ENCODE measurements at regions not wholly inside any gene's neighbourhood (a gene's known extent, or its start where the extent isn't known, plus 50 kb on each side); places are given as distances from the start of the nearest gene placed in this dataset.

DNA sequence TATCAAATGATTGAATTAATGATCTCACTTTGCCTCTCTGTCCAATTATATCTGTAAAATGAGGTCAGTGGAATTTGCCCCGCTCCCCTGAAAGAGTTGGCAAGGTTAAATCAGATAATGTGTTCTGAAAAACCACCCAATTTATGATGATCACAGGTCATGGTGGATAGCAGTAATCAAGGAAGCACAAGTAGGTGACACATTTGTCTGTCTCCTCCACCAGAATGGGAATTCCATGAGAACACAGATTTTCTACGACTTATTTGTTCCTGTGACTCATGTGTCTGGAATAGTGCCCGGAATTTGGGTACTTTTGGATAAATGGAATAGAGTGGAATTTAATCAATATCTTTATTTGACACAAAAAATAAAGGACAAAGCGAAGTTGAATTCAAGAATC is 220.9 kb upstream of the SUCLG2 start:
- Histone ChIP-seq H3K27ac (ENCODE audit: low read depth in 2 of 2, low read length in 1 of 2) (no peak overlapping the region), H3K79me2 (ENCODE audit: insufficient read depth) (no peaks in the 10 kb centered on the region), H3K4me3 (ENCODE audit: low read depth in 2 of 2, low read length in 1 of 2) (no peak overlapping the region), H3K27me3 (ENCODE audit: insufficient read depth) (no peaks in the 10 kb centered on the region), H3K9me3 (no peaks in the 10 kb centered on the region), H3K36me3 (replicated peaks in 1 of 2; ENCODE audit: control insufficient read depth in 1 of 2, insufficient read depth in 2 of 2, low read length in 1 of 2) (no peaks in the 10 kb centered on the region), H3K9me2 (no peaks in the 10 kb centered on the region), H3F3A (replicated peaks; ENCODE audit: insufficient read depth) (no peaks in the 10 kb centered on the region), H2AFZ (ENCODE audit: low read depth) (no peak overlapping the region), H3K9ac (no peak overlapping the region), H4K20me1 (ENCODE audit: insufficient read depth) (no peaks in the 10 kb centered on the region), H3K4me2 (no peak overlapping the region), H3K4me1 (ENCODE audit: control insufficient read depth in 1 of 2, insufficient read depth in 2 of 2, low read depth in 1 of 2, low read length in 1 of 2) (no peaks in the 10 kb centered on the region)
- POLR2A ChIA-PET: no interaction called here
- CTCF ChIA-PET: no interaction called here
- 11% methylated on average over 4 of the region's 4 CpGs for WGBS (ENCODE audit: low lambda C conversion rate)
- TF ChIP-seq EZH2phosphoT487 (IDR thresholded peaks at IDR 0.05; ENCODE audit: borderline replicate concordance, low read depth) (no peak), TCF12 (IDR thresholded peaks at IDR 0.05) (no peak), EP300 (IDR thresholded peaks at IDR 0.05; ENCODE audit: borderline replicate concordance in 1 of 2, low read depth in 1 of 2, low read length in 1 of 2) (no peak), GATA2 (CRISPR knock-in tag; IDR thresholded peaks at IDR 0.05) (no peak), MXI1 (IDR thresholded peaks at IDR 0.05; ENCODE audit: low read depth, low read length) (no peak), NFIC (IDR thresholded peaks at IDR 0.05; ENCODE audit: borderline replicate concordance) (no peak), RAD21 (IDR thresholded peaks at IDR 0.05; ENCODE audit: low read length) (no peak)
- TF ChIP-seq, protein P1, sequence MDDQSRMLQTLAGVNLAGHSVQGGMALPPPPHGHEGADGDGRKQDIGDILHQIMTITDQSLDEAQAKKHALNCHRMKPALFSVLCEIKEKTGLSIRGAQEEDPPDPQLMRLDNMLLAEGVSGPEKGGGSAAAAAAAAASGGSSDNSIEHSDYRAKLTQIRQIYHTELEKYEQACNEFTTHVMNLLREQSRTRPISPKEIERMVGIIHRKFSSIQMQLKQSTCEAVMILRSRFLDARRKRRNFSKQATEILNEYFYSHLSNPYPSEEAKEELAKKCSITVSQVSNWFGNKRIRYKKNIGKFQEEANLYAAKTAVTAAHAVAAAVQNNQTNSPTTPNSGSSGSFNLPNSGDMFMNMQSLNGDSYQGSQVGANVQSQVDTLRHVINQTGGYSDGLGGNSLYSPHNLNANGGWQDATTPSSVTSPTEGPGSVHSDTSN (IDR thresholded peaks at IDR 0.05): no peak
- TF ChIP-seq, protein P2, sequence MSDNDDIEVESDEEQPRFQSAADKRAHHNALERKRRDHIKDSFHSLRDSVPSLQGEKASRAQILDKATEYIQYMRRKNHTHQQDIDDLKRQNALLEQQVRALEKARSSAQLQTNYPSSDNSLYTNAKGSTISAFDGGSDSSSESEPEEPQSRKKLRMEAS (IDR thresholded peaks at IDR 0.05; ENCODE audit: low read depth): no peak
- no peak for DNase-seq

DNA sequence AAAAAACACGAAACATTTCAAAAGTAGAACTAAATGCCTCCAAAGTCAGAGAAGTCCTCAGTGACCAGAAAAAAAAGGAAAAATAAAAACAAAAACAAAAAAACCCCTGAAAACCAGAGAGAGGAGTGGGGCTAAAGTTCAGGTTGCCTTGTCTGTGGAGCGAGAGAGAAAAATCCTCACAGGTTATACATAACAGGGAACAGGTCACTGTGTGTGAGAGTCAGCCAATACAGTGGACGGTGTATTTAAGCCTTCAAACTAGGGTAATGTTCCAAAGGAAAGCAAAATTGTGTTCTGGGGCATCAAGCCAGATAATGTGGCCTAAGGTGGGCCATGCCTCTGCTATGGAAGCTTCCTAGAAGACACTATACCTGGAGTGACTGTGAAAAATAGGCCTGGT is 216.1 kb upstream of the SUCLG2 start:
- no peak overlapping the region for H3K4me3 ChIP-seq (ENCODE audit: low read depth in 2 of 2, low read length in 1 of 2)
- no peaks in the 10 kb centered on the region for H3K36me3 ChIP-seq (replicated peaks in 1 of 2; ENCODE audit: control insufficient read depth in 1 of 2, insufficient read depth in 2 of 2, low read length in 1 of 2)
- POLR2A ChIA-PET: no interaction called here
- H4K20me1 ChIP-seq (ENCODE audit: insufficient read depth): no peaks in the 10 kb centered on the region
- no peak overlapping the region for H3K27ac ChIP-seq (ENCODE audit: low read depth in 2 of 2, low read length in 1 of 2)
- H3F3A ChIP-seq (replicated peaks; ENCODE audit: insufficient read depth): no peaks in the 10 kb centered on the region
- no peak overlapping the region for H2AFZ ChIP-seq (ENCODE audit: low read depth)
- no peak for DNase-seq
- no peak for TF ChIP-seq POLR2AphosphoS5 (IDR thresholded peaks at IDR 0.05; ENCODE audit: low read depth, low read length)
- 31% methylated on average over 3 of the region's 3 CpGs for WGBS (ENCODE audit: low lambda C conversion rate)
- no peaks in the 10 kb centered on the region for H3K9me3 ChIP-seq
- no peaks in the 10 kb centered on the region for H3K4me1 ChIP-seq (ENCODE audit: control insufficient read depth in 1 of 2, insufficient read depth in 2 of 2, low read depth in 1 of 2, low read length in 1 of 2)
- no peak overlapping the region for H3K9ac ChIP-seq
- CTCF ChIA-PET: no interaction called here
- H3K4me2 ChIP-seq: no peak overlapping the region
- H3K27me3 ChIP-seq (ENCODE audit: insufficient read depth): no peaks in the 10 kb centered on the region
- no peaks in the 10 kb centered on the region for H3K9me2 ChIP-seq
- H3K79me2 ChIP-seq (ENCODE audit: insufficient read depth): no peaks in the 10 kb centered on the region

DNA sequence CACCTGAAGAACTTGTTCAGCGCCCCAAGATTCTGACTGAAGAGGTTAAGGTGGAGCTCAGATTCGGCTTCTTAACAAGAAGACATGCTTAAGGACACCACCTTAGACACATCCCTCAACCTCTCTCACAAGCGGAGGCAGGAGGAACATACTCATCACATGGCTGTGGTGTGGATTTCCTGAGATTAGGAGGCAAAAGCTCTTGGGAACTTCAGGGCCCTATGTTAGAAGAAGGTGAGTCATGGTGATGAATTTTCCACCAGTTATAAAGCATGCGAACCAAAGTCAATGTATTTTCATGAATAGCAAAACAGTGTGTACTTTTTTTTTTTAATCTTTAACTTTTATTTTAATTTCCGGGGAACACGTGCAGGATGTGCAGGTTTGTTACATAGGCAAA is 212.2 kb upstream of the SUCLG2 start:
- no peaks in the 10 kb centered on the region for H3K79me2 ChIP-seq (ENCODE audit: insufficient read depth)
- no peak for DNase-seq
- no peaks in the 10 kb centered on the region for H3F3A ChIP-seq (replicated peaks; ENCODE audit: insufficient read depth)
- H3K36me3 ChIP-seq (replicated peaks in 1 of 2; ENCODE audit: control insufficient read depth in 1 of 2, insufficient read depth in 2 of 2, low read length in 1 of 2): no peaks in the 10 kb centered on the region
- H3K27me3 ChIP-seq (ENCODE audit: insufficient read depth): no peaks in the 10 kb centered on the region
- H3K27ac ChIP-seq (ENCODE audit: low read depth in 2 of 2, low read length in 1 of 2): no peak overlapping the region
- ChIA-PET POLR2A (no interaction called here), CTCF (no interaction called here)
- no peaks in the 10 kb centered on the region for H3K4me1 ChIP-seq (ENCODE audit: control insufficient read depth in 1 of 2, insufficient read depth in 2 of 2, low read depth in 1 of 2, low read length in 1 of 2)
- H4K20me1 ChIP-seq (ENCODE audit: insufficient read depth): no peaks in the 10 kb centered on the region
- no peak for TF ChIP-seq NFIC (IDR thresholded peaks at IDR 0.05; ENCODE audit: borderline replicate concordance)
- no peak for TF ChIP-seq RFX5 (IDR thresholded peaks at IDR 0.05; ENCODE audit: low read length)
- TF ChIP-seq, protein P3, sequence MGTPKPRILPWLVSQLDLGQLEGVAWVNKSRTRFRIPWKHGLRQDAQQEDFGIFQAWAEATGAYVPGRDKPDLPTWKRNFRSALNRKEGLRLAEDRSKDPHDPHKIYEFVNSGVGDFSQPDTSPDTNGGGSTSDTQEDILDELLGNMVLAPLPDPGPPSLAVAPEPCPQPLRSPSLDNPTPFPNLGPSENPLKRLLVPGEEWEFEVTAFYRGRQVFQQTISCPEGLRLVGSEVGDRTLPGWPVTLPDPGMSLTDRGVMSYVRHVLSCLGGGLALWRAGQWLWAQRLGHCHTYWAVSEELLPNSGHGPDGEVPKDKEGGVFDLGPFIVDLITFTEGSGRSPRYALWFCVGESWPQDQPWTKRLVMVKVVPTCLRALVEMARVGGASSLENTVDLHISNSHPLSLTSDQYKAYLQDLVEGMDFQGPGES (IDR thresholded peaks at IDR 0.05; ENCODE audit: low read depth, low read length): no peak
- TF ChIP-seq FOXJ3 (CRISPR knock-in tag; IDR thresholded peaks at IDR 0.05): no peak
- TF ChIP-seq EZH2phosphoT487 (IDR thresholded peaks at IDR 0.05; ENCODE audit: borderline replicate concordance, low read depth): no peak
- no peak overlapping the region for H3K4me2 ChIP-seq
- no peaks in the 10 kb centered on the region for H3K9me3 ChIP-seq
- no peak overlapping the region for H3K4me3 ChIP-seq (ENCODE audit: low read depth in 2 of 2, low read length in 1 of 2)
- H3K9ac ChIP-seq: no peak overlapping the region
- no peaks in the 10 kb centered on the region for H3K9me2 ChIP-seq
- no peak overlapping the region for H2AFZ ChIP-seq (ENCODE audit: low read depth)
- WGBS (ENCODE audit: low lambda C conversion rate): 58% methylated on average over 5 of the region's 6 CpGs
